Fibroblast of lung (primary cell): ENCODE measurements at regions not wholly inside any gene's neighbourhood (a gene's known extent, or its start where the extent isn't known, plus 50 kb on each side); places are given as distances from the start of the nearest gene placed in this dataset.
A peak's percentile ranks its signal among the peaks of the same experiment; 100 is the strongest.

Source experiments
- DNase-seq, 2 donors: peaks; one replicate each; pipeline versions ENCODE4 v3.0.0 to v3.0.0-alpha.2; 2010; ENCODE audit warnings: low read depth in 2 of 2
- H2AFZ ChIP-seq: 2 replicates; pipeline ENCODE4 v1.5.1; 2012; ENCODE audit warnings: low read length, control low read depth, inconsistent platforms
- H3K27ac ChIP-seq: 2 replicates; pipeline ENCODE4 v1.5.1; 2011; ENCODE audit warnings: low read length, control low read depth; ENCODE audit not compliant: insufficient read depth
- H3K27me3 ChIP-seq: 2 replicates; pipeline ENCODE4 v1.5.1; 2011; ENCODE audit warnings: mild to moderate bottlenecking, low read length; ENCODE audit not compliant: control insufficient read depth, insufficient read depth
- H3K36me3 ChIP-seq: 2 replicates; pipeline ENCODE4 v1.5.1; 2011; ENCODE audit warnings: low read length; ENCODE audit not compliant: control insufficient read depth, insufficient read depth
- H3K4me1 ChIP-seq: 2 replicates; pipeline ENCODE4 v1.5.1; 2011; ENCODE audit warnings: low read length; ENCODE audit not compliant: control insufficient read depth, insufficient read depth; ENCODE audit errors: extremely low read depth
- H3K4me2 ChIP-seq: 2 replicates; pipeline ENCODE4 v1.5.1; 2011; ENCODE audit warnings: low read length, control low read depth; ENCODE audit not compliant: insufficient read depth; ENCODE audit errors: extremely low read depth
- H3K4me3 ChIP-seq, 4 experiments: fragments of 200-600 bp in 1 of 4; sonication (generic) in 1 of 4; replicated peaks in 1 of 4; 2 replicates each; pipeline ENCODE4 v1.5.1; 2011 to 2016; ENCODE audit warnings: low read length in 4 of 4, low read depth in 3 of 4, mild to moderate bottlenecking in 3 of 4, control low read depth in 2 of 4, inconsistent platforms in 1 of 4, mixed read lengths in 1 of 4; ENCODE audit not compliant: insufficient read depth in 1 of 4; ENCODE audit errors: control extremely low read depth in 1 of 4
- H3K79me2 ChIP-seq: 2 replicates; pipeline ENCODE4 v1.5.1; 2012; ENCODE audit warnings: mild to moderate bottlenecking, low read length, inconsistent platforms; ENCODE audit not compliant: control insufficient read depth, insufficient read depth
- H3K9ac ChIP-seq: 2 replicates; pipeline ENCODE4 v1.5.1; 2011; ENCODE audit warnings: mild to moderate bottlenecking, low read length, control low read depth; ENCODE audit not compliant: insufficient read depth
- H3K9me3 ChIP-seq: 2 replicates; pipeline ENCODE4 v1.5.1; 2012; ENCODE audit warnings: low read depth, low read length; ENCODE audit not compliant: control insufficient read depth, insufficient read depth
- H4K20me1 ChIP-seq: 2 replicates; pipeline ENCODE4 v1.5.1; 2011; ENCODE audit warnings: low read length; ENCODE audit not compliant: control insufficient read depth, insufficient read depth; ENCODE audit errors: extremely low read depth
- EZH2 ChIP-seq: IDR thresholded peaks from 2 replicates; pipeline ENCODE4 v1.5.1; 2012; ENCODE audit warnings: low read length, control low read depth, mild to moderate bottlenecking; ENCODE audit errors: missing control alignments
- TF ChIP-seq, protein P1 (sequence below), 2 donors: IDR thresholded peaks in 1 of 2; conservative IDR thresholded peaks in 1 of 2; 1 replicate in 1 of 2; 2 replicates in 1 of 2; pipeline ENCODE4 v1.5.1; 2011 to 2012; ENCODE audit warnings: low read length in 2 of 2, control low read depth in 1 of 2, inconsistent platforms in 1 of 2, low read depth in 1 of 2, mild to moderate bottlenecking in 1 of 2

DNA sequence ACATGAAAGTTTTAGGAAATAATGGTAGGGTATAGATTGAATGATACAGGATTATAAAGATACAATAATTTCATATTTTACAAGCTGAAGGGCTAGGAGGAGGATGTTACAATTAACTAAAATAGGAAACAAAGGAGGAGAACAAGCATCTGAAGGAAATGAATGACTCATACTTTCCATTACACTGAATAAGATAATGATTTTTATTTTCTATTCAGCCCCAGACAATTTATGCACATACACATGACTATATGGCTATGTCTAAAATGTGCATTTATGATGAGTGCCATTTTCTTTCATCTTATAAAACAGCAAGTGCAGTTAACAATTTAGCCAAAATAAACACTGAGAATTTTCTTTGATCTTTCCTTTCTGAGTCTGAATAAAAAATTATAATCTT lies 994.6 kb upstream of the ADGRB3 start:
- Histone ChIP-seq H3K27me3 (no peaks in the 10 kb centered on the region), H3K4me3 (no peak overlapping the region), H3K9ac (no peak overlapping the region), H3K79me2 (no peaks in the 10 kb centered on the region), H3K4me2 (no peak overlapping the region), H3K27ac (no peak overlapping the region), H3K36me3 (no peaks in the 10 kb centered on the region), H3K4me1 (no peaks in the 10 kb centered on the region), H2AFZ (no peak overlapping the region), H4K20me1 (no peaks in the 10 kb centered on the region), H3K9me3 (no peaks in the 10 kb centered on the region)
- DNase-seq = peak; percentile 57 to 62
- no peak for TF ChIP-seq EZH2
- TF ChIP-seq, protein P1, sequence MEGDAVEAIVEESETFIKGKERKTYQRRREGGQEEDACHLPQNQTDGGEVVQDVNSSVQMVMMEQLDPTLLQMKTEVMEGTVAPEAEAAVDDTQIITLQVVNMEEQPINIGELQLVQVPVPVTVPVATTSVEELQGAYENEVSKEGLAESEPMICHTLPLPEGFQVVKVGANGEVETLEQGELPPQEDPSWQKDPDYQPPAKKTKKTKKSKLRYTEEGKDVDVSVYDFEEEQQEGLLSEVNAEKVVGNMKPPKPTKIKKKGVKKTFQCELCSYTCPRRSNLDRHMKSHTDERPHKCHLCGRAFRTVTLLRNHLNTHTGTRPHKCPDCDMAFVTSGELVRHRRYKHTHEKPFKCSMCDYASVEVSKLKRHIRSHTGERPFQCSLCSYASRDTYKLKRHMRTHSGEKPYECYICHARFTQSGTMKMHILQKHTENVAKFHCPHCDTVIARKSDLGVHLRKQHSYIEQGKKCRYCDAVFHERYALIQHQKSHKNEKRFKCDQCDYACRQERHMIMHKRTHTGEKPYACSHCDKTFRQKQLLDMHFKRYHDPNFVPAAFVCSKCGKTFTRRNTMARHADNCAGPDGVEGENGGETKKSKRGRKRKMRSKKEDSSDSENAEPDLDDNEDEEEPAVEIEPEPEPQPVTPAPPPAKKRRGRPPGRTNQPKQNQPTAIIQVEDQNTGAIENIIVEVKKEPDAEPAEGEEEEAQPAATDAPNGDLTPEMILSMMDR (conservative IDR thresholded peaks at IDR 0.05 in 1 of 2, IDR thresholded peaks at IDR 0.05 in 1 of 2; ENCODE audit: low read depth in 1 of 2, low read length in 2 of 2) = no peak

DNA sequence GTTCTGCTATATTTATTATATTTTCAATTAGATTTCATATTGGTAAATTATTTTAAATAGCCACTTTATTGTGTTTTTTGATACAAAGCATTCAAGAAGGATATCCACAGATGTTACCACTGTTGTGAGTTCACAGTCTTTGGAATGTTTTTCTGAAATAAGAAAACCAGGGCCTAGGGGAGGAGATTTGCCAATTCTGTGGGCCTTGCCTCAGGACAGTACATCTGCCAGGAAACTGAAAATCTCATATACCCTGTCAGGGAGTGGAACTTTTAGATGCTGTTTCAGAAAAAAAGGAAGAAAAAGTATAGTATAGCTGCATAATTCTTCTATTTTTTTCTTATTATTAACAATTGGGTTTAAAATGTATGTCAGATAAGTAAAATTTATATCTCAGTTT lies 995.9 kb upstream of the ADGRB3 start:
- no peak overlapping the region for H3K27ac ChIP-seq
- H3K4me2 ChIP-seq = no peak overlapping the region
- no peaks in the 10 kb centered on the region for H3K36me3 ChIP-seq
- no peaks in the 10 kb centered on the region for H3K9me3 ChIP-seq
- H4K20me1 ChIP-seq = no peaks in the 10 kb centered on the region
- H2AFZ ChIP-seq = no peak overlapping the region
- no peaks in the 10 kb centered on the region for H3K79me2 ChIP-seq
- no peaks in the 10 kb centered on the region for H3K27me3 ChIP-seq
- TF ChIP-seq, protein P1 (conservative IDR thresholded peaks at IDR 0.05 in 1 of 2, IDR thresholded peaks at IDR 0.05 in 1 of 2; ENCODE audit: low read depth in 1 of 2, low read length in 2 of 2) = no peak
- no peak for TF ChIP-seq EZH2
- no peak overlapping the region for H3K9ac ChIP-seq
- peak; percentile 57 to 64 for DNase-seq
- H3K4me1 ChIP-seq = no peaks in the 10 kb centered on the region
- H3K4me3 ChIP-seq = no peak overlapping the region

DNA sequence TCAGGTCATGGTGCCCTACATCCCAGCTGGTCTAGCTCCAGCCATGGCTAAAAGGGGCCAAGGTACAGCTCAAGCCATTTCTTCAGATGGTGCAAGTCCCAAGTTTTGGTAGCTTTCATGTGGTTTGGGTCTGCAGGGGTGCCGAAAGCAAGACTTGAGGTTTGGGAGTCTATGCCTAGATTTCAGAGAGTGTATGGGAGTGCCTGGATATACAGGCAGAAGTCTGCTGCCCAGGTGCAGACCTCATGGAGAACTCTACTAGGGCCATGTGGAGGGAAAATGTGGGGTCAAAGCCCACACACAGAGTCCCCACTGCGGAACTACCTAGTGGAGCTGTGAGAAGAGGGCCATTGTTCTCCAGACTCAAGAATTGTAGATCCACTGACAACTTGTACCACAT lies 1000.9 kb upstream of the ADGRB3 start:
- no peak for DNase-seq
- no peak overlapping the region for H3K9ac ChIP-seq
- H3K79me2 ChIP-seq = no peaks in the 10 kb centered on the region
- no peaks in the 10 kb centered on the region for H4K20me1 ChIP-seq
- no peak overlapping the region for H3K4me3 ChIP-seq
- H2AFZ ChIP-seq = no peak overlapping the region
- no peak for TF ChIP-seq EZH2
- TF ChIP-seq, protein P1 (conservative IDR thresholded peaks at IDR 0.05 in 1 of 2, IDR thresholded peaks at IDR 0.05 in 1 of 2; ENCODE audit: low read depth in 1 of 2, low read length in 2 of 2) = no peak
- no peaks in the 10 kb centered on the region for H3K9me3 ChIP-seq
- no peaks in the 10 kb centered on the region for H3K27me3 ChIP-seq
- no peak overlapping the region for H3K4me2 ChIP-seq
- H3K4me1 ChIP-seq = no peaks in the 10 kb centered on the region
- H3K27ac ChIP-seq = no peak overlapping the region
- H3K36me3 ChIP-seq = no peaks in the 10 kb centered on the region
